GM21737 (cell line): ENCODE measurements at regions not wholly inside any gene's neighbourhood (a gene's known extent, or its start where the extent isn't known, plus 50 kb on each side); places are given as distances from the start of the nearest gene placed in this dataset.
"Not testable (repeated sequence)": the region's sequence is repeated elsewhere in the genome, so short reads cannot be mapped to it uniquely, and the experiment has no call there.

Experiments
- ATAC-seq: cut with Tn5 transposase; IDR thresholded peaks from one replicate; pipeline ENCODE4 v1.9.1; 2021; ENCODE audit warnings: mild to moderate bottlenecking, moderate library complexity; ENCODE audit not compliant: unreplicated experiment

- ATAC-seq, result no peak
These were observed 615.5 kb upstream of the ADAMTS5 start for GRCh38 chr21:27582246-27582947.

- no peak for ATAC-seq
These were observed 614.3 kb upstream of the ADAMTS5 start for GRCh38 chr21:27581168-27581567.

- ATAC-seq, result no peak
These were observed 613.4 kb upstream of the ADAMTS5 start for GRCh38 chr21:27580276-27580675.

- ATAC-seq, result no peak
These were observed 611.9 kb upstream of the ADAMTS5 start for GRCh38 chr21:27578741-27579265.

- ATAC-seq, result no peak
These were observed 605.8 kb upstream of the ADAMTS5 start for GRCh38 chr21:27572696-27573095.

- ATAC-seq, result no peak
These were observed 604.8 kb upstream of the ADAMTS5 start for GRCh38 chr21:27571706-27572105.

- no peak for ATAC-seq
These were observed 603.5 kb upstream of the ADAMTS5 start for GRCh38 chr21:27570306-27570868.

GRCh38 chr21:27569831-27570230 is 602.9 kb upstream of the ADAMTS5 start:
- ATAC-seq, result no peak

- no peak for ATAC-seq
These were observed 602.2 kb upstream of the ADAMTS5 start for GRCh38 chr21:27569091-27569490.

GRCh38 chr21:27567381-27567780 is 600.5 kb upstream of the ADAMTS5 start:
- no peak for ATAC-seq

- ATAC-seq, result no peak
These were observed 599.6 kb upstream of the ADAMTS5 start for GRCh38 chr21:27566521-27566920.

- no peak for ATAC-seq
These were observed 598.5 kb upstream of the ADAMTS5 start for GRCh38 chr21:27565364-27565763.

GRCh38 chr21:27564684-27565301 is 597.9 kb upstream of the ADAMTS5 start:
- ATAC-seq, result no peak

- ATAC-seq, result no peak
These were observed 595.4 kb upstream of the ADAMTS5 start for GRCh38 chr21:27562303-27562702.

- no peak for ATAC-seq
These were observed 594.2 kb upstream of the ADAMTS5 start for GRCh38 chr21:27561116-27561515.

GRCh38 chr21:27557356-27557755 is 590.5 kb upstream of the ADAMTS5 start:
- no peak for ATAC-seq

GRCh38 chr21:27555996-27556395 is 589.1 kb upstream of the ADAMTS5 start:
- ATAC-seq, result no peak

- ATAC-seq, result no peak
These were observed 583.4 kb upstream of the ADAMTS5 start for GRCh38 chr21:27550287-27550686.

GRCh38 chr21:27548486-27548885 is 581.6 kb upstream of the ADAMTS5 start:
- no peak for ATAC-seq

GRCh38 chr21:27545754-27546349 is 579.0 kb upstream of the ADAMTS5 start:
- no peak for ATAC-seq

GRCh38 chr21:27542126-27542525 is 575.2 kb upstream of the ADAMTS5 start:
- ATAC-seq, result not testable (repeated sequence)

GRCh38 chr21:27536319-27536718 is 569.4 kb upstream of the ADAMTS5 start:
- ATAC-seq, result no peak
